Keratinocyte (primary cell): ENCODE measurements at regions not wholly inside any gene's neighbourhood (a gene's known extent, or its start where the extent isn't known, plus 50 kb on each side); places are given as distances from the start of the nearest gene placed in this dataset.

Experiments used
- DNase-seq: peaks from one replicate; pipeline ENCODE4 v3.0.0-alpha.2; 2011; ENCODE audit warnings: low read depth, missing footprints, low spot score
- FAIRE-seq: peaks from 2 replicates; lab custom pipeline; 2011; peaks lifted over from hg19 to GRCh38; lab: Jason Lieb, UNC
- H2AFZ ChIP-seq: 2 replicates; pipeline ENCODE4 v1.6.0; 2012; ENCODE audit warnings: low read length, control low read depth, inconsistent platforms; ENCODE audit not compliant: control insufficient read depth
- H3K27ac ChIP-seq: 2 replicates; pipeline ENCODE4 v1.5.1; 2011; ENCODE audit warnings: low read length; ENCODE audit not compliant: control insufficient read depth, insufficient read depth
- H3K27me3 ChIP-seq: 3 replicates; pipeline ENCODE4 v1.6.0; 2011; ENCODE audit warnings: low read length; ENCODE audit not compliant: control insufficient read depth, insufficient read depth; ENCODE audit errors: extremely low read depth
- H3K36me3 ChIP-seq, 2 experiments: 2 replicates in 1 of 2; 3 replicates in 1 of 2; pipeline ENCODE4 v1.5.1; 2011; ENCODE audit warnings: low read length in 2 of 2, mild to moderate bottlenecking in 1 of 2; ENCODE audit not compliant: control insufficient read depth in 2 of 2, insufficient read depth in 2 of 2; ENCODE audit errors: extremely low read depth in 1 of 2
- H3K4me1 ChIP-seq: 3 replicates; pipeline ENCODE4 v1.5.1; 2011; ENCODE audit warnings: low read length; ENCODE audit not compliant: control insufficient read depth, insufficient read depth; ENCODE audit errors: extremely low read depth
- H3K4me2 ChIP-seq: 3 replicates; pipeline ENCODE4 v1.6.0; 2011; ENCODE audit warnings: low read depth, low read length; ENCODE audit not compliant: control insufficient read depth, insufficient read depth; ENCODE audit errors: extremely low read depth
- H3K4me3 ChIP-seq, 3 experiments: fragments of 200-600 bp in 1 of 3; sonication (generic) in 1 of 3; 2 replicates in 2 of 3; 3 replicates in 1 of 3; pipeline ENCODE4 v1.5.1; 2011 to 2016; ENCODE audit warnings: low read length in 3 of 3, mild to moderate bottlenecking in 3 of 3, control low read depth in 2 of 3, inconsistent platforms in 1 of 3, low read depth in 1 of 3, mixed read lengths in 1 of 3, mixed run types in 1 of 3, moderate library complexity in 1 of 3; ENCODE audit not compliant: control insufficient read depth in 2 of 3, insufficient read depth in 2 of 3; ENCODE audit errors: extremely low read depth in 1 of 3
- H3K79me2 ChIP-seq: 2 replicates; pipeline ENCODE4 v1.6.0; 2012; ENCODE audit warnings: low read length; ENCODE audit not compliant: control insufficient read depth, insufficient read depth
- H3K9ac ChIP-seq: 3 replicates; pipeline ENCODE4 v1.6.0; 2011; ENCODE audit warnings: low read length; ENCODE audit not compliant: control insufficient read depth, insufficient read depth; ENCODE audit errors: extremely low read depth
- H3K9me1 ChIP-seq: 3 replicates; pipeline ENCODE4 v1.6.0; 2011; ENCODE audit warnings: low read length; ENCODE audit not compliant: control insufficient read depth, insufficient read depth; ENCODE audit errors: extremely low read depth
- H3K9me3 ChIP-seq: 2 replicates; pipeline ENCODE4 v1.5.1; 2012; ENCODE audit warnings: low read depth, low read length; ENCODE audit not compliant: control insufficient read depth
- H4K20me1 ChIP-seq: 3 replicates; pipeline ENCODE4 v1.6.0; 2011; ENCODE audit warnings: low read length; ENCODE audit not compliant: control insufficient read depth, insufficient read depth; ENCODE audit errors: extremely low read depth
- EZH2 ChIP-seq: IDR thresholded peaks from one replicate; pipeline ENCODE4 v1.6.1; 2012; ENCODE audit warnings: inconsistent platforms, mild to moderate bottlenecking, low read length, moderate library complexity
- dilution Hi-C: fragments of 300-500 bp; cut with MboI; formaldehyde crosslinking; loops from one replicate; pipeline ENCODE4 v1.7.0; 2020; ENCODE audit warnings: low sequenced_read_pairs; ENCODE audit not compliant: extremely low pct_ligation_motif_present
- TF ChIP-seq, protein P1 (sequence below), 3 experiments: IDR thresholded peaks in 1 of 3; conservative IDR thresholded peaks in 1 of 3; optimal IDR thresholded peaks in 1 of 3; 2 replicates in 2 of 3; 3 replicates in 1 of 3; pipeline versions ENCODE3 to v1.5.1; 2011; ENCODE audit warnings: low read length in 3 of 3, mild to moderate bottlenecking in 3 of 3, moderate library complexity in 2 of 3, control low read depth in 1 of 3, inconsistent platforms in 1 of 3; ENCODE audit not compliant: insufficient read depth in 2 of 3; ENCODE audit errors: extremely low read depth in 1 of 3

DNA sequence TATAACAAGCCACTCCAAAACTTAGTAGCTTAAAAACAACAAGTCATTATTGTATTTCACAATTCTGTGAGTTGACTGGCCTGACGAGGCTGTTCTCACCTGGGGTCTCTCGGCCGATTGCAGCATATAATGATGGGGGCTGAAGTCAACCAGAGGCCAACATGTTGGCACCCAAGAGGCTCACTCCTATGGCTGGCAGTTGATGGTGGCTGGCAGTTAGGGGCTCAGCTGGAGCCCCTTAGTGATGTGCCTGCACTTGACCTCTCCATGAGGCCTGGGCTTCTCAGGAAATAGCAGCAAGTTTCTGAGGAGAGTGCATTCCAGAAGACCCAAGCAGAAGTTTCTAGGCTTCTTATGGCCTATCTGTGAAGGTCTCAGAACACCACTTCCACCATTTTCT is 459.4 kb downstream of the NPHP4 start:
- Histone ChIP-seq H3K4me1 (no peaks in the 10 kb centered on the region), H3K9me3 (no peaks in the 10 kb centered on the region), H3K9ac (no peak overlapping the region), H3K27me3 (no peaks in the 10 kb centered on the region), H3K27ac (no peak overlapping the region), H3K4me3 (no peak overlapping the region), H4K20me1 (no peaks in the 10 kb centered on the region), H3K36me3 (no peaks in the 10 kb centered on the region), H3K9me1 (no peaks in the 10 kb centered on the region), H2AFZ (no peak overlapping the region), H3K79me2 (no peaks in the 10 kb centered on the region), H3K4me2 (no peak overlapping the region)
- DNase-seq (no peak), FAIRE-seq (no peak)
- TF ChIP-seq, protein P1, sequence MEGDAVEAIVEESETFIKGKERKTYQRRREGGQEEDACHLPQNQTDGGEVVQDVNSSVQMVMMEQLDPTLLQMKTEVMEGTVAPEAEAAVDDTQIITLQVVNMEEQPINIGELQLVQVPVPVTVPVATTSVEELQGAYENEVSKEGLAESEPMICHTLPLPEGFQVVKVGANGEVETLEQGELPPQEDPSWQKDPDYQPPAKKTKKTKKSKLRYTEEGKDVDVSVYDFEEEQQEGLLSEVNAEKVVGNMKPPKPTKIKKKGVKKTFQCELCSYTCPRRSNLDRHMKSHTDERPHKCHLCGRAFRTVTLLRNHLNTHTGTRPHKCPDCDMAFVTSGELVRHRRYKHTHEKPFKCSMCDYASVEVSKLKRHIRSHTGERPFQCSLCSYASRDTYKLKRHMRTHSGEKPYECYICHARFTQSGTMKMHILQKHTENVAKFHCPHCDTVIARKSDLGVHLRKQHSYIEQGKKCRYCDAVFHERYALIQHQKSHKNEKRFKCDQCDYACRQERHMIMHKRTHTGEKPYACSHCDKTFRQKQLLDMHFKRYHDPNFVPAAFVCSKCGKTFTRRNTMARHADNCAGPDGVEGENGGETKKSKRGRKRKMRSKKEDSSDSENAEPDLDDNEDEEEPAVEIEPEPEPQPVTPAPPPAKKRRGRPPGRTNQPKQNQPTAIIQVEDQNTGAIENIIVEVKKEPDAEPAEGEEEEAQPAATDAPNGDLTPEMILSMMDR (optimal IDR thresholded peaks at IDR 0.05 in 1 of 3, IDR thresholded peaks at IDR 0.05 in 1 of 3, conservative IDR thresholded peaks at IDR 0.05 in 1 of 3; ENCODE audit: extremely low read depth in 1 of 3, insufficient read depth in 2 of 3, low read length in 3 of 3) = no peak
- TF ChIP-seq EZH2 = no peak
- dilution Hi-C loops = no loop called here

DNA sequence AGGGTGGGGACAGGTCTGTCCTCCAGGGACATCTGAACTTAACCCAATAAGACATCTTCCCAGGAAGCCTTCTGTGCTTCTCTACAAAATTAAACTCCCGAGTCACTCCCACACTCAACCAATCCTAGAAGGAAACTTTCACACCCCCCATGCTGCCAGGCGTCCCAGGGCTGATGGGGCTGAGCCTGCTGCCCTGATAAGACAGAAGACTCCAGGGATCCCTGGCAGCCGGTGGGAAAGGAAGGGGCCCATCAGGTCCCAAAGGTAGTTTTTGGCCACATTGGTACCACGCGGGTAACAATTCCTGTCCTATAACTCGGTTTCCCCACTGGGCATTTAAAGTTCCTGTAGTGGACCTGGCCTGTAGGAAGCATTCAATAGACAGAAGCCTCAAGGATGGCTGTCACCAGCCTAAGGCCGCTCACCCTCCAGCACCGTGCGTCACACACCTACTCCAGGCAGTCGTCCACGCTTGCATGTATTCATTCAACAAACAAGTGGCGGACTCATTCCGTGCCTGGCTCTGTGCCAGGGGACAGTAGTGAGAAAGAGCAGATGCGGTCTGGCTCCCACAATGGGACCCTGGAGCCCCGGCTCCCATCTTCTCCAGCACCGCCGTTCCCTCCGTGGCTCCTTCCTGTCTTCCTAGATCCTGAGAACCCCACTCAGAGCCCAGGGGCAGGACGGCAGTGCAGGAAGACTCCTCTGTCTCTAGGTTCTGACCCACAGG is 465.2 kb downstream of the NPHP4 start:
- Histone ChIP-seq H2AFZ (no peak overlapping the region), H3K9me1 (no peaks in the 10 kb centered on the region), H3K4me2 (no peak overlapping the region), H3K27ac (no peak overlapping the region), H4K20me1 (no peaks in the 10 kb centered on the region), H3K27me3 (no peaks in the 10 kb centered on the region), H3K36me3 (no peaks in the 10 kb centered on the region), H3K9me3 (no peaks in the 10 kb centered on the region), H3K9ac (no peak overlapping the region), H3K79me2 (no peaks in the 10 kb centered on the region), H3K4me3 (no peak overlapping the region), H3K4me1 (no peaks in the 10 kb centered on the region)
- dilution Hi-C loops = no loop called here
- no peak for FAIRE-seq
- no peak for TF ChIP-seq EZH2
- TF ChIP-seq, protein P1 (optimal IDR thresholded peaks at IDR 0.05 in 1 of 3, IDR thresholded peaks at IDR 0.05 in 1 of 3, conservative IDR thresholded peaks at IDR 0.05 in 1 of 3; ENCODE audit: extremely low read depth in 1 of 3, insufficient read depth in 2 of 3, low read length in 3 of 3) = no peak
- no peak for DNase-seq
